ENCODE measurements at regions not wholly inside any gene's neighbourhood (a gene's known extent, or its start where the extent isn't known, plus 50 kb on each side); places are given as distances from the start of the nearest gene placed in this dataset.

DNA sequence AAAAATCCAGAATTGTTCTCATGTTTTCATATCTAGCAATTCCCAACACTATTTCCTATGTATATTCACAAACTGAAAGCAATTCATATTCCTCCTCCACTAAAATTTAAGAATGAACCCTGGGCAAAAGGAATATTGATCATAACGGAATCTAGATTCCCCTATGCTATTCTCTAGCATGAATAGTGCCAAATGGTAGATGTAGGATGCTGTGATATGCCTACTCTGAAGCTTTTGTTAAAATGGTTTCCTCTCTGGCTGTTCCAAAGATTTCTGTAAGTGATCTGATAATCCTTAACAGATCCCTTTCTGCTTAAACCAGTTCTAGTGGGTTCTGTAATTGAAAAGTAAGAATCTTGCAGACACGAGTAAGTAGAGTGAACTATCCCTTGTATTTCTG is 298.0 kb upstream of the TANK start:
- DNase-seq (ENCODE audit: extremely low read depth in 1 of 2, low read depth in 1 of 2): no peak

DNA sequence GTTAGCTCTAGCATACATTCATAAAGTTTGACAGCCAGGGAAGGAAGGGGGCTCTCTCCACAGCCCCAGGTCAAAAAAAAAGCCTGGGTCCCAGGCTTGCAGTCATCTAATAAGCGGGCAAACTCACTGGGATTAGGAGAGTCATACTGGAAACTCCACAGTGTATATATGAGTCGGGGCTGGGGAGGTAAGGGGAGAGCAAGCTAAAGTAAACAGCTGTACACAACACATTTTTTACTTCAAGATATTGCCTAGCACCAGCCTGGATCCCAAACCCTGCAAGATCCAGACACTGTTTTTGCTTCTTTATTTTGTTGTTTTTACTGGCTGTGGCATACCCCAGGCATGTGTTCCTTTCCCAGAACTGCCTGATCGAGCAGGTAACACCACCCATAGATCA is 291.3 kb upstream of the TANK start:
- DNase-seq (ENCODE audit: extremely low read depth in 1 of 2, low read depth in 1 of 2): no peak

DNA sequence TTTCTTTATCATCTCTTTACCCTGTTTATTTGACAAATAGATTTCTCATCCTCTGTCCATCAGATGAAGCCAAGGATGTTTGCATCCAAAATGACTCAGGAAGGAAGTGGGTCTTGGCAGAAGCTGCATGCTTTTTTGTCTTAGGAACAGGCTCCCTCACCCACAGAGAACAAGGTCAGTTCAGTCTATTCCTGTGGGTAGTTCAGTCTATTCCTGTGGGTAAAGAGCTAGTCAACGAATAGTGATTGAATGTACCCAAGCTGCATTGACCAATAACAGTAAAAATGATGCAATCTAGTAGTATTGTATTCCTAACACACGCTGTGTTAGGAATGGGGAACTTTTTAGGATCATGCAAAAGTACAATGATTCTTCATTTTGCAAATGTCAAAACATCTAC is 290.8 kb upstream of the TANK start:
- no peak for DNase-seq (ENCODE audit: extremely low read depth in 1 of 2, low read depth in 1 of 2)

DNA sequence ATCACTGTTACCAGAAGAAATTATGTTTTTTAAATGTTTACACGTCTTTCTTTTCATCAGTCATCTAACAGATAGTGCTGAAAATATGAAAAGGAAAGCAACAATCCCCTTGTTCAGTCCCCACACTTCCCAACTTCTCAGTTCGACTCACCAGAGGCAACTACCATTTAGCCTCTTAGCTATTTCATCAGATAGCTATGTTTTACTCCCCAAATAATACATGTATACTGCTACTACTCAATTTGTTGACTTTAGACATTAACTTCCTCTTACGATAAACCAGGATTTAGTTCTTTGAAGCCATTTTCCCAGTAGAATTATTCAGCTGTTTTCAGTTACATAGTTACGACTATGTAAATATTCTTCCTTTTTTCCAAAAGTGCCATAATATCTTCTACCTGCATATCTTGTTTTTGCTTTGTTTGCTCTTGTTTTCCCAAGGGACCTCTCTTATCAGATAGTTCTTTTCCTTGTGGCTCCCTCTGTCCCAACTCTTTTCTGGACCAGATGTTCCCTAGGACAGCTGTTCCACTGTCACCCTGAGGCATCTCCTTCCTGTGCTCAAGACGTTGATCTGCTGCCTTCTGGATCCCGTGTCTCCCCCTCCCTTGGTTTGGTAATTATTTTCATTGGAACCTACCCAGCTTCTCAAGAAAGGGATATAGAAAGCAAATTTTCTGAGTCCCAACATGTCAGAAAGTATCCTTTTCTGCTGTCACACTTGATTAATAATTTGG is 289.3 kb upstream of the TANK start:
- no peak for DNase-seq (ENCODE audit: extremely low read depth in 1 of 2, low read depth in 1 of 2)

DNA sequence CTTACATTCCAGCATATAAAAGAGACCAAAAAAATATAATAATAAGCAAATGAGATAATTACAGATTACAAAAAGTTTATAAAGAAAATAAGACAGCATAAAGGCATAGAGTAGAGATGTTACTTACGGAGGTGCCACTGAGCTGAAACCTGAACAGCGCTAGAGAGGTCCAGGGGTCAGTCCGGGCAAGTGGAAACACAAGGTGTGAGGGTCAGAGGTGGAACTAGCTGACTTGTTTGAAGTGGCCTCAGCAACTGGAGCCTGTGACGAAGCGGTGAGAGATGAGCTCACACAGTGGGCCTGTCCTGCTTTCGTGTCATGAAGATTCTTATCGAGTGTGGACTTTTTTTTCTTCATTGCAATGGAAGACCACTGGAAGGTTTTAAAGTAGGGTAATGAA is 288.3 kb upstream of the TANK start:
- no peak for DNase-seq (ENCODE audit: extremely low read depth in 1 of 2, low read depth in 1 of 2)

DNA sequence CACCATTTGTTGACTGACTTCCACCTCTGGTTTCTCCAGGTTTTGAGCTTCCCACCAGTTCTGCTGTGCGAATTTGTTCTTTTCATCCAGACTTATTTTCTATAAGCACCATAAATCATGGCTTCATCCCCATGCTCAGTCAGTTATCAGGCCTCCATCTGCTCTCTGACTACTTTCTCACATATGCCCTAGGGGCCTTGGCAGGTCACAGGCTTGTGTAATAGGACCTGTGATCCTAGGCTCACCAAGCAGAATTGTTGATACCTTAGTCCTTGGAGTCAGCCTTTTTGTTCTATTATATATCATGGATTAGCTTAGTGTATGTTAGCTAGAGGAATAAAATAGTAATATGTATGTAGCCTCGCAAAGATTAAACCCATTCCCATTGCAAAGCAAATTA is 284.2 kb upstream of the TANK start:
- no peak for DNase-seq (ENCODE audit: extremely low read depth in 1 of 2, low read depth in 1 of 2)

DNA sequence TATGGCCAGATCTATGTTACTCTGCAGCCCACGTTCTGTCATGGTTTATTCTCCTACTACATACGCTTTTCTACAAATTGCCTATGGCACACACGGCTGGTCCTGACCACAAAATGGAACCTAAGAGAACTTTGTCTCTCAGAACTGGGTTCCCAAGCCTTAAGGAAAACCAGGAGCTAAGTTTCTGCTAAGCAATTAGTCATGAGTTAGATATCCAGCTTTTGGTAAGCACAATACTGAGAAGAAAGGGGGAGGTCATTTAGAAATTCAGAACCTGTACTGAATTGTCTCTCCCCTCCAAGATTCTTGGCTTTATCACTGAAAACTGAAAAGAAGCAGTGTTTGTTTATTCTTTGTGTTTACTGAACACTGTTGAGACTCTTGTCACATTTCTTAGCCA is 283.5 kb upstream of the TANK start:
- no peak for DNase-seq (ENCODE audit: extremely low read depth in 1 of 2, low read depth in 1 of 2)

DNA sequence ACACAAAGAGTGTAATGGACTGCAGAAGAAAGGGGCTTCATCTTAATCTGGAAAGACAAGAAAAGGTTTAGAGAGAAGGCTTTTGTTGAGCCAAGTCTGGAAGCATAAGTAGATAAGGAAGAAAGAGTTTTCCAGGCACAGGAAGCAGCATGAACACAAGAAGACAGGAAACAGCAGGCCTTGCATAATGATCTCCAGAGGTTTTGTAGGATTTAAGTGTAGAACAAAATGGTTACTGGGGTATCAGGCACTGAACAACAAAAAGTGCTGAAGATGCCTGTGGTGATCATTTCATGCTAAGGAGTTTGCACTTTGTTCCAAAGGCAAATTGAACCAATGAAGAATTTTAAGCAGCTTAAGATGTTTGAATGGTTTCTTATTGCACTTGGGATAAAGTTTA is 281.6 kb upstream of the TANK start:
- DNase-seq (ENCODE audit: extremely low read depth in 1 of 2, low read depth in 1 of 2): no peak

DNA sequence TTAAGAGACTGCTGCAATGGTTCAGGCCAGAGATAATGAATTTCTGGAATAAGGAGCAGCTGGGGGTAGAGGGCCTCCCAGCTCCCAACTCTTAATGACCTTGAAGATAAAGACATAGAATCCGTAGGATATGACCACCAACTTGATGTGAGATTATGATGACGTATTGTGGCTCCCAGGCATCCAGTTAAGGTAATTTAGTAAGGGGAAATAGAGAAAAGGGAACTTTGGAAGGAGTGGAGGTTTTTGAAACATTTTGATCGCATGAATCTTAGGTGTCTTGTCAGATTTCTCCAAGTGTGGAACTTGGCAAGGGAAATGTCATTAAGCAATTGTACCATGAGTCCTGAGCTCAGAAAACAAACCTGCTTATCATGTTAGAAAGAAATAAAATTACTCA is 277.3 kb upstream of the TANK start:
- no peak for DNase-seq (ENCODE audit: extremely low read depth in 1 of 2, low read depth in 1 of 2)

DNA sequence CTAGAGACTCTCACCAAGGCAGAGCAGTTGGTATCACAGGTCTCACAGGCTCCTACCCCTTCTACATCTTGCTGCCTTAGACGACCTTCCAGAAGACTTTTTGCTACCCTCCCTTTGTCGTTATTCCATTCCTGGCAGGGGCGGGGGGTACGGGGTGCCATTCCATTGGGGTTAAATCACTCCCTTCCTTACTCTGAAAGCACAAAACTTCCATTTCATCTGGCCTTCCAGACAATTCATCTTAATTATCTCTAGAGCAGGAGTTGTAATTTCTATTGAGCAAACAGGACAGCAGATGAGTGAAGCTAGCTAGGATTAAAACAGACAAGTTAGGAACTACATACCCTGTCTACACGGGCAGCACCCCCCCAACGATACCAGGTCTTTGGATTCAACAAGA is 276.2 kb upstream of the TANK start:
- no peak for DNase-seq (ENCODE audit: extremely low read depth in 1 of 2, low read depth in 1 of 2)

DNA sequence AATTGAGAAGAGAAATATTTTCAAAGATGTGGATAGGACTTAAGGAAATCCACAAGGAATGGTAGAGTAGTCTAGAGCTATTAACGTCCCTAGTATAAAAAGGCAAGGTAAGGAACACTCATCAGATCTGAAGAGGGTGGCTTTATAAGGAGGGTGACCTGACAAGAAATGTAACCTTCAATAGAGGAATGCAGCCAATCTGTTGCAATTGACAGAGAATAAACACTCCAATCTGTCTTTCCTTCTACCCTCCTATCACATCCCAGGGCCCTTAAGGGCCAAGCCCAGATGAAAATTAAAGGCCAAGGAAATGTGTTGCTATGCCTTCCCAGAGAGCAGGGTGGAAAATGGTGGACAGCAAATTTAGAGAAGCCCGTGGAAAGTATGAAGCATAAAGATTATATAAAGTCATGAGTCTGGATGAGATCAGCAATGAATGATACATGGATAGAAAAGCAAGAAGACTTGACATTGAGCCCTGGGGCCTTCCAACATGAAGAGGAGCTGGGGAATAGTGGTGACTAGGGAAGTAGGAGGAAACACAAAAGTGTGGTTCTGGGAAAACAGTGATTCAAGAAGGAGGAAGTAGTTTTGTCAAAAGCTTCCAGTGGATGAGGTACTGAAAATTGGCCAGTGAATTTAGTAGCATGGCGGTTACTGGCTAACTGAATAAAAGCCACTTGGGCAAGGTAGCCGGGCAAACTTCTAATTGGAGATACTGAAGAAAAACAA is 270.6 kb upstream of the TANK start:
- DNase-seq (ENCODE audit: extremely low read depth in 1 of 2, low read depth in 1 of 2): no peak

DNA sequence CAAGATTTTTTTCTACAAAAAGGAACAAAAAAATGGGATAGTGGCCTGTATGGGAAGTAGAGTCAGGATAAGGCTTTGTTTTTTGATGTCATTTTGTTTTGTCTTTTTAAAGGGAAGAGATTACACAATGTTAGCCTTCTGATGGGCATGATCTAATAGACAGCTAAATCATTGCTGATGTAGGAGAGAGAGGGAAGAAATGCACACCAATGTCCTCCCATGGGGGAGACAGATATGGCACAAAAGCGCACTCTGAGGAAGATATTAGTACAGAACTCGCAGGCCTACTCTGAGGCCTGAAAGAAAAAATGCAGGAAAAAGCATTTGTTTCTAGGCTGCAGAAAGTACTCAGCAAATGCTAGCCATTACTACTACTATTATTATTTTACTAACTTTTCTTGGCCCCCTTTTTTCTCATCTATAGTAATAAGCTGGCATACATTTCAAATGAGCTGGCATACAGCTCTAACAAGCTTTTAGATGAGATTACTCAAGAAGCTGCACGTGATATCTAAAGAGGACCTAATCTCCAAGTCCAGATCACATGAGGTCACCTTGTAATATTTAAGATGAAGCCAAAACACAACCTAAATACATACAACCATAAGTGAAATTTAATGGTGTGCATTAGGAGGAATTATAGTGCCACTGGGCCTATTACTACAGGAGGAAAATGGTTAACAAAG is 269.4 kb upstream of the TANK start:
- no peak for DNase-seq (ENCODE audit: extremely low read depth in 1 of 2, low read depth in 1 of 2)

DNA sequence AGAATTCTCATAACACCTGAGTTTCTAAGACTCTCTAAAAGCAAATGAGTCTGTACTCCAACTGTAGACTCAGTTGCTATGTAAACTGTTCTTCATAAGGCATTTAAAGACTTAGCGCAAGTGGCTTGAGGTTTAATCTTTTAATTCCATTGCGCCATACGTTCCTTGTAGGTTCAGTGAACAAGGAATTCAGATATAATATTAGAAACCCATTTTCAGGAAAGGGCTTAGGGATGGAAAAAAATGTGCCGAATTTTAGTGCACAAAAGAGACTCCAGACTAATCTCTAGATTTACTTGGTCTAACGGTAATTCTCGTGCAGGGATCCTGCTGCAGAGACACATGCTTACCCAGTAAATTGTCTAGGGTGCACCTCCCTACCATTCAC is 268.9 kb upstream of the TANK start:
- no peak for DNase-seq (ENCODE audit: extremely low read depth in 1 of 2, low read depth in 1 of 2)

DNA sequence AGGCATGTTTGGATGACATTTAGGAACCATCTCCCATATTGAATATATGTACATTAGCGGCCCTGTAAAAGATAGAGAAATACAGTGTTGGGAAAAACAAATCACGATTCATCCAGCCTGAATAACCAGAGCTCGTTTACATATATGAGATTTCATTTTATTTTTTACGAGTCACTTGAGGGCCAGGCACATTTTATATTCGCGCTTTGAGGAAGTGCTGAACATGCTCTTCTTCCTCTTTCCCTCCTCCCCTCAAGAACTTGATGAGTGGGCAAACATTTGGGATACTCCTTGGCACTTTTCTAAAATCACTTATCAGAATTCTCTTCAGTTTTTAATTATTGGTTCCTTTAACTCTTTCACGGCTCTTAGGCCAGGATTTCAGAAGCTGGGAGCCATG is 268.0 kb upstream of the TANK start:
- DNase-seq (ENCODE audit: extremely low read depth in 1 of 2, low read depth in 1 of 2): no peak

DNA sequence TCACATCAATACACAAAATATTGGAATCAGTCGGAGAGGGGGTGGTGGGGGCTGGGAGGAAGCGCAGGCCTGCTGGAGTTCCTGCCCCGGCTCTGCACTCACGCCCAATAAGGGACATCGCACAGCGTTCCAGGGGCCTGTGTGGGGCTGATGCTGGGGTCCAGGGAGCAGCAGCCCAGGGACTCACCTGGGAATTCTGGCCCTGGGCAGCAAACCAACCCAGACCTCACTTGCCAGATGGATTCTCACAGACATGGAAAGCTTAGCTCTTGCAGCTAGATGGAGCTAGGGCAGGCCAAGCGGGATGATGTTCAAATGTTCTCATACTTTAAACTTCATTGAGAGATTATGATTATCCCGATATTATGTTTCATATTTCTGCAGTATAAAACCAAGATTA is 266.6 kb upstream of the TANK start:
- no peak for DNase-seq (ENCODE audit: extremely low read depth in 1 of 2, low read depth in 1 of 2)

DNA sequence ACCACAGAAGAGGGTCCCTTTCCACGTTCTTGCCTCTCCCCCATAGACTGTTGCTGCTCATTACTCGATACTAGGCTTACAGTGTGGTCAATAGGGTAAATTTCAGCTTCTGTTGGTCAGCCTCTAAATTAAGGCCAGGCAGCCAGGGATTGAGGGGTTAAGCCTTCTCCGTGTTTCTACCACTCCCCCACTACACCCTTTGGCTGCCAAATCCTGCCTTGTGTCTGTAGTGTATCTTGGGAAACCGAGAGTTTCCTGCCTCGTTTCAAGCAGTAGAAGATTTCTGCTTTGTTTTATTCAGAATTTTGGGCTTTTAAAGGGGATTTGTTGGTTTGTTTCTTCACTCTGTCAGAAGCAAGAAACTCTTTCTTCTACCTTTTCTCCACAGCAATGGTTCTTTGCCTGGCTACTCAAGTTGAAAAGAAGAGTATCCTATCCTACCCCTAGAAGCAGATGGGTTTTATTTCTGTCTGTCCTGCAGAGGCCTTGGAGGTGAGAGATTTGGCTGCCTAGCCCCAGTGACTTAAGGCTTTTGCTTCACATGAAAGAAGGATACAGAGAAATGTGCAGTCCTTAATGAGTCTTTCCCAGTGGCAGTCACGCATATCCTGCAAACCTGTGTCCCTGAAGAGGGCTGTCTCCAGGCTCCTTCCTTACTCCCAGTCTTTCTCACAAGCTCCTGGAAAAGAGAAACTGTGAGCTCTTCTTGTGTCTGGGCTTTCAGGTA is 261.5 kb upstream of the TANK start:
- DNase-seq (ENCODE audit: extremely low read depth in 1 of 2, low read depth in 1 of 2): no peak

DNA sequence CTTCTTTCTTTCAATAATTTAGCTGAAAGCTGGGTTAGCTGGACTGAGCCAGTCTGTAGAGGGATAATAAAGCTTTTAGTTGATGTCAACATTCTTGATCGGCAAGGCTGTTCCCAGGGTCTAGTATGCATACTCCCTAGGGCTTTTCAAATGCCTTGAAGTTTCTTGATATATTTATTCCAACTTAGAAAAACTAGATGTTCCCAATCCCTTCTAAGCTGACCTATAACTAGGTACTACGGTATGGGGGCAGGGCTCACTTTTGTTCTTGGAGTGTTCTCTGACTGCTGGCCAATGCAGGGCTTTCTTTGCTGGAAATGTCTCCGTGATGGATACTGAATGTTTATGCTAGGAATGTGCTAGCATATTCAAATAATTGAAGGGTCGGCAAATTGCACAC is 258.6 kb upstream of the TANK start:
- DNase-seq (ENCODE audit: extremely low read depth in 1 of 2, low read depth in 1 of 2): no peak

DNA sequence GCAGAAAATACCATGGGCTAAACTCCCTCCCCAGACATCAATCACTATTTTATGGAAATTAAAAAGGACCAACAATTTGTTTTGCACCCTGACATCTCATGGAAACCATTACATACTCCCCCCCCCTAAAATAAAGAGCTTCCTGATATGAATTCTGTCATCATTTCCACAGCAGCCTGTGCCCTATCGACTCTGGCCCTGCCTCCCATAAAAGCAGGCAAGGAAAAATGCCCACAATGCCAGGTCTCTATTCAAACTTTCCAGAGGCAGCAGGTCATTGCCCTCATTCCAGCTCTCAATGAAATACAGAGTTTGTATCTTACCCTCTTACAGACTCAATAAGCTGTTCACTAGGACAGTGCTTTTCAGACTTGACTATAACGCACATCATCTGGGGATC is 254.4 kb upstream of the TANK start:
- no peak for DNase-seq (ENCODE audit: extremely low read depth in 1 of 2, low read depth in 1 of 2)

DNA sequence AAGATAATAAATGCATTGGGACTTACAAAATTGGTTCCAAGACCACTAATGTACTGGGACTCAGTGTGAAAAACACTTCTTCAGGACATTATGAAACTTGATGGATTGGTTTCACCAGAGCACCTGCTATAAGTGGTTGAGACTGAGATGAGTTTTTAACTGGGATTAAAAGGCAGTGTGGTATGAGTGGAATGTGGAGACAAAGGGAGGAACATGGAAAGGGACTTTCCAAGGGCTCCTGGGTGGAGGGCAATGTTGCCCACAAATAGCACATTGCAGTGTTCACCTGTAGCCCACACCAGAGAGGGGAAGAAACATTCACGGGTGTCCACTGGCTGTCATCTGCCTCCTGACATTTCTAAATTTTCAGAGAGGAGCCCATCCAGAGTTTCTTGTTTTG is 253.3 kb upstream of the TANK start:
- DNase-seq (ENCODE audit: extremely low read depth in 1 of 2, low read depth in 1 of 2): no peak

DNA sequence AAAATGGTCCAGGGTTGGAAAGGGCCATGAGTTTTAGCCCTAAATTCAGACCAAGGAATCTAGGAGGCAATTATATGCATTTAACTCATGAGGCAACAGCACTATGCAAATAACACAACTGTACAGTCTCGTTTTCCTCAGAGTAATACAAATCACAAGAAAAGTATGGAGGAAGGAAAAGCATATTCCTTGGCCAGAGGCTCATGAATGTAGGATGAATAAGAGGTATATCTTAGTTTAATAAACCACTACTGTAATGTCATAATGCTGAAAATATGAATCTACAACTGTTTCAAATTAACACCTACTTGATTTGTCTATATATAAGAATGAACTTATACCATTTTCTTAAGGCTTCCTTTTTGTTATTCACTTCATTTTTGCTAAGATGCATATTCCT is 252.5 kb upstream of the TANK start:
- no peak for DNase-seq (ENCODE audit: extremely low read depth in 1 of 2, low read depth in 1 of 2)

DNA sequence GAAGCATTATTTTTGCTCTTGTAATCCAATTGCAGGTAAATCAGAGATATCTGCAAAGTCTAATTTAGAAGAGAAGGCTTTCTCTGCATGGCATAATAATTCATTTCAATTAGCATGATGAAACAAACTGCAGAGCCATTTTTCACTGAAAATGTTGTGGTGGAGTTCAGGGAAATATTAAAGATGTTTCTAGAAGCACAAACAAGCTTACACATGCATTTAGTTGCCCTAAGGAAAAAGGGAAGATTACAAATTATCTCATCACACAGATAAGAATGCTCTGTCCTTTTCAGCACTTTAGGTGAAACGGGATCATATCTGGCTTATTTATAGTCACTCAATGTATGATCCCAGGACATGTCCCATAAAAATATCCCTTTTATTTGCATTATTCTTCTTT is 252.1 kb upstream of the TANK start:
- DNase-seq (ENCODE audit: extremely low read depth in 1 of 2, low read depth in 1 of 2): no peak

Measured in stimulated activated CD8-positive, alpha-beta memory T cell treated with anti-CD3 and anti-CD28 coated beads, Interleukin-7, amount 100 ng/mL, for 48 hours (primary cell).